Calu3 (cell line): ENCODE measurements at regions not wholly inside any gene's neighbourhood (a gene's known extent, or its start where the extent isn't known, plus 50 kb on each side); places are given as distances from the start of the nearest gene placed in this dataset.

Source experiments
- BruUV-seq: library from RNA; stranded (reverse); fragments of 400-500 nt; replicated peaks from 2 replicates; lab custom pipeline; 2021; lab: Mats Ljungman, UMichigan
- CTCF ChIA-PET: fragments of 300-600 bp; sonication (Branson Sonifier 250); formaldehyde crosslinking; loops from one replicate; lab custom pipeline; 2022; ENCODE audit warnings: antibody characterized with exemption; lab: Charles Lee
- DNase-seq: peaks from one replicate; pipeline ENCODE4 v3.0.0; 2022
- H3K27ac Mint-ChIP-seq: one replicate; pipeline ENCODE4 v1.8.0; 2022; ENCODE audit warnings: mixed read lengths; ENCODE audit not compliant: unreplicated experiment
- H3K27me3 Mint-ChIP-seq: one replicate; pipeline ENCODE4 v1.8.0; 2022; ENCODE audit warnings: mixed read lengths; ENCODE audit not compliant: unreplicated experiment
- H3K36me3 Mint-ChIP-seq: one replicate; pipeline ENCODE4 v1.8.0; 2022; ENCODE audit warnings: mild to moderate bottlenecking, moderate library complexity, mixed read lengths; ENCODE audit not compliant: insufficient read depth, unreplicated experiment
- H3K4me1 Mint-ChIP-seq: one replicate; pipeline ENCODE4 v1.8.0; 2022; ENCODE audit warnings: mild to moderate bottlenecking, low read depth, mixed read lengths; ENCODE audit not compliant: unreplicated experiment
- H3K4me3 Mint-ChIP-seq: one replicate; pipeline ENCODE4 v1.8.0; 2022; ENCODE audit warnings: mild to moderate bottlenecking, low read depth, moderate library complexity, mixed read lengths; ENCODE audit not compliant: unreplicated experiment
- H3K9me3 Mint-ChIP-seq: one replicate; pipeline ENCODE4 v1.8.0; 2022; ENCODE audit warnings: low read depth, mixed read lengths; ENCODE audit not compliant: unreplicated experiment
- intact Hi-C: fragments of 100-400 bp; cut with micrococcal nuclease; formaldehyde crosslinking; loops from one replicate; pipeline ENCODE4 v1.10.0; 2022; ENCODE audit not compliant: unreplicated experiment
- TF ChIP-seq, protein P1 (sequence below): fragments of 200-600 bp; IDR thresholded peaks from one replicate; pipeline ENCODE4 v1.8.0; 2022; ENCODE audit warnings: antibody characterized with exemption; ENCODE audit not compliant: unreplicated experiment

- TF ChIP-seq, protein P1, sequence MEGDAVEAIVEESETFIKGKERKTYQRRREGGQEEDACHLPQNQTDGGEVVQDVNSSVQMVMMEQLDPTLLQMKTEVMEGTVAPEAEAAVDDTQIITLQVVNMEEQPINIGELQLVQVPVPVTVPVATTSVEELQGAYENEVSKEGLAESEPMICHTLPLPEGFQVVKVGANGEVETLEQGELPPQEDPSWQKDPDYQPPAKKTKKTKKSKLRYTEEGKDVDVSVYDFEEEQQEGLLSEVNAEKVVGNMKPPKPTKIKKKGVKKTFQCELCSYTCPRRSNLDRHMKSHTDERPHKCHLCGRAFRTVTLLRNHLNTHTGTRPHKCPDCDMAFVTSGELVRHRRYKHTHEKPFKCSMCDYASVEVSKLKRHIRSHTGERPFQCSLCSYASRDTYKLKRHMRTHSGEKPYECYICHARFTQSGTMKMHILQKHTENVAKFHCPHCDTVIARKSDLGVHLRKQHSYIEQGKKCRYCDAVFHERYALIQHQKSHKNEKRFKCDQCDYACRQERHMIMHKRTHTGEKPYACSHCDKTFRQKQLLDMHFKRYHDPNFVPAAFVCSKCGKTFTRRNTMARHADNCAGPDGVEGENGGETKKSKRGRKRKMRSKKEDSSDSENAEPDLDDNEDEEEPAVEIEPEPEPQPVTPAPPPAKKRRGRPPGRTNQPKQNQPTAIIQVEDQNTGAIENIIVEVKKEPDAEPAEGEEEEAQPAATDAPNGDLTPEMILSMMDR = no peak
- BruUV-seq = no TSS peak
- intact Hi-C loops = no loop called here
- Mint-ChIP-seq H3K36me3 (no peaks in the 10 kb centered on the region), H3K9me3 (no peaks in the 10 kb centered on the region), H3K27ac (no peak overlapping the region), H3K4me3 (no peak overlapping the region), H3K4me1 (no peaks in the 10 kb centered on the region), H3K27me3 (no peaks in the 10 kb centered on the region)
- CTCF ChIA-PET = no interaction called here
- DNase-seq = no peak
These were observed 2350.9 kb upstream of the WWC1 start for GRCh38 chr5:165940541-165940940.

GRCh38 chr5:165956854-165957253 lies 2334.6 kb upstream of the WWC1 start:
- no peak overlapping the region for H3K4me3 Mint-ChIP-seq
- CTCF ChIA-PET = no interaction called here
- no peak for DNase-seq
- no peaks in the 10 kb centered on the region for H3K36me3 Mint-ChIP-seq
- TF ChIP-seq, protein P1 = no peak
- no TSS peak for BruUV-seq
- peaks cover 4% of the 10 kb centered on the region for H3K9me3 Mint-ChIP-seq
- intact Hi-C loops = no loop called here
- H3K4me1 Mint-ChIP-seq = no peaks in the 10 kb centered on the region
- no peaks in the 10 kb centered on the region for H3K27me3 Mint-ChIP-seq
- no peak overlapping the region for H3K27ac Mint-ChIP-seq

GRCh38 chr5:165981671-165982070 lies 2309.8 kb upstream of the WWC1 start:
- no peak overlapping the region for H3K27ac Mint-ChIP-seq
- H3K9me3 Mint-ChIP-seq = peaks cover 12% of the 10 kb centered on the region
- TF ChIP-seq, protein P1 = no peak
- H3K36me3 Mint-ChIP-seq = no peaks in the 10 kb centered on the region
- BruUV-seq = no TSS peak
- no peak for DNase-seq
- no peaks in the 10 kb centered on the region for H3K27me3 Mint-ChIP-seq
- CTCF ChIA-PET = no interaction called here
- intact Hi-C loops = loop anchor here (2.0 kb wide), 1 partner anchor 143 kb away; no protein-coding TSS in a partner anchor
- no peaks in the 10 kb centered on the region for H3K4me1 Mint-ChIP-seq
- no peak overlapping the region for H3K4me3 Mint-ChIP-seq

DNA sequence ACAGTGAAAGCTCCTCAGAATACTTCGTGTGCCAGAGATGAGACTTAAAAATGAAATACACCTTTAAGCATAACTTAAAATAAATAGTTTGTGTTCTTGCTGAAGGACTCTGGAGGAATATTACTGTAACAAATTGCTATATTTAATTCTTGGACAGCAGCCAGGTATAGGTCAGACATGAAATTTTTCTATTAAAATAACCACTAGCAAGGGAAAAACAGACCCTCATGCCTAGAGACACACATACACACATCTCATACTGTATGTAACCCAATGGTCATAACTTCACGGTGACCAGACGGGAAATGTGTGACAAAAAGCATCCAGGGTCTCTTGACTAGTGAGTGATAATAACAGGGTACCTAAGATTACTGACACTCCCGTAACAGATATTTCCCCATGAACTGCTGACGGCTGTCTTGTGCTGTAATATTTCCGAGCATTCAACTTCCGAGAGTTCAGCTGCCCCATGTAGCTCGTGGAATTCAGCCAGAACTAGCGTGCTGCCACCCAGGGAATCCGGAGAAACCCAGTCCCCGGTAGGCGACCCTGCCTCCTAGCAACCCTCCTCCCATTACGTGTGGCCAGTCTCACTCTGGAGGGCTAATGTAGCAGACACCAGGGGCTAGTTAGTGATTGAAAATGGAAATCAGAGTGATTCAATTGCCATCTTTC lies 2295.1 kb upstream of the WWC1 start:
- intact Hi-C loops = no loop called here
- TF ChIP-seq, protein P1 = no peak
- H3K27ac Mint-ChIP-seq = no peak overlapping the region
- H3K9me3 Mint-ChIP-seq = peaks cover 11% of the 10 kb centered on the region
- no peaks in the 10 kb centered on the region for H3K27me3 Mint-ChIP-seq
- no peak for DNase-seq
- CTCF ChIA-PET = no interaction called here
- H3K4me1 Mint-ChIP-seq = no peaks in the 10 kb centered on the region
- H3K4me3 Mint-ChIP-seq = no peak overlapping the region
- no peaks in the 10 kb centered on the region for H3K36me3 Mint-ChIP-seq
- no TSS peak for BruUV-seq
